HepG2 (cell line): ENCODE measurements at regions not wholly inside any gene's neighbourhood (a gene's known extent, or its start where the extent isn't known, plus 50 kb on each side); places are given as distances from the start of the nearest gene placed in this dataset.

Source experiments
- ATAC-seq: fragments of 200-7000 bp; cut with Tn5 transposase; 3 replicates; pipeline ENCODE4 v1.9.1; 2020; ENCODE audit warnings: mild to moderate bottlenecking, moderate library complexity
- BruUV-seq: library from RNA; stranded (reverse); fragments of 400-500 nt; replicated peaks from 2 replicates; lab custom pipeline; 2021; lab: Mats Ljungman, UMichigan
- CTCF ChIA-PET: fragments of 300-600 bp; formaldehyde crosslinking; extraction: SDS; loops from one replicate; lab custom pipeline; 2021; ENCODE audit warnings: low total read pairs, inconsistent platforms, low intra/inter-chr PET ratio; lab: Yijun Ruan, JAX
- POLR2A ChIA-PET: fragments of 350-600 bp; sonication (Branson Sonifier 250); formaldehyde crosslinking; loops from one replicate; lab custom pipeline; 2020; ENCODE audit warnings: antibody characterized with exemption, inconsistent platforms; lab: Yijun Ruan, JAX
- DNase-seq: peaks from one replicate; pipeline ENCODE4 v3.0.0-alpha.2; 2015; ENCODE audit warnings: low spot score
- FAIRE-seq: peaks from 3 replicates; lab custom pipeline; 2011; peaks lifted over from hg19 to GRCh38; lab: Jason Lieb, UNC
- H2AFZ ChIP-seq: one replicate; pipeline ENCODE4 v1.6.1; 2011; ENCODE audit warnings: low read length, inconsistent platforms
- H3K27ac ChIP-seq: fragments of 300-600 bp; 3 replicates; pipeline ENCODE4 v1.8.0; 2011; ENCODE audit warnings: mixed run types, mild to moderate bottlenecking, mixed read lengths, low read length, inconsistent platforms; ENCODE audit not compliant: insufficient read depth; ENCODE audit errors: extremely low read length
- H3K27me3 ChIP-seq, 2 experiments: fragments of 200-600 bp in 1 of 2; 2 replicates in 1 of 2; 3 replicates in 1 of 2; pipeline versions ENCODE4 v1.6.0 to v1.8.0; 2011; ENCODE audit warnings: low read length in 2 of 2, mild to moderate bottlenecking in 2 of 2, moderate library complexity in 2 of 2, inconsistent platforms in 1 of 2; ENCODE audit not compliant: insufficient read depth in 2 of 2, control insufficient read depth in 1 of 2
- H3K36me3 ChIP-seq, 2 experiments: fragments of 200-600 bp in 1 of 2; replicated peaks in 1 of 2; 2 replicates in 1 of 2; 3 replicates in 1 of 2; pipeline versions ENCODE4 v1.5.1 to v1.8.0; 2011; ENCODE audit warnings: low read length in 2 of 2, inconsistent platforms in 1 of 2; ENCODE audit not compliant: insufficient read depth in 2 of 2, control insufficient read depth in 1 of 2
- H3K4me1 ChIP-seq: 2 replicates; pipeline ENCODE4 v1.5.1; 2012; ENCODE audit warnings: low read length, inconsistent platforms; ENCODE audit not compliant: insufficient read depth
- H3K4me2 ChIP-seq: 2 replicates; pipeline ENCODE4 v1.6.0; 2011; ENCODE audit warnings: low read depth, low read length, inconsistent platforms
- H3K4me3 ChIP-seq, 3 experiments: fragments of 200-600 bp in 1 of 3; sonication (generic), shearing (Covaris generic) in 1 of 3; replicated peaks in 1 of 3; 2 replicates each; pipeline ENCODE4 v1.5.1; 2011 to 2016; ENCODE audit warnings: low read length in 3 of 3, inconsistent platforms in 2 of 3, low read depth in 2 of 3, mild to moderate bottlenecking in 2 of 3, control low read depth in 1 of 3, mixed read lengths in 1 of 3; ENCODE audit not compliant: insufficient read depth in 1 of 3
- H3K79me2 ChIP-seq: one replicate; pipeline ENCODE4 v1.6.1; 2011; ENCODE audit warnings: low read length, inconsistent platforms; ENCODE audit not compliant: insufficient read depth
- H3K9ac ChIP-seq: 2 replicates; pipeline ENCODE4 v1.6.0; 2011; ENCODE audit warnings: mild to moderate bottlenecking, low read depth, low read length, inconsistent platforms; ENCODE audit not compliant: insufficient read depth
- H3K9me3 ChIP-seq: 2 replicates; pipeline ENCODE4 v1.5.1; 2012; ENCODE audit warnings: mild to moderate bottlenecking, low read length
- H4K20me1 ChIP-seq: 2 replicates; pipeline ENCODE4 v1.6.0; 2011; ENCODE audit warnings: inconsistent platforms, mild to moderate bottlenecking, low read length, moderate library complexity; ENCODE audit not compliant: insufficient read depth
- CAMTA2 ChIP-seq: sonication (generic); formaldehyde crosslinking; IDR thresholded peaks from 2 replicates; pipeline ENCODE4 v1.4.0; 2020; ENCODE audit warnings: mild to moderate bottlenecking, missing genetic modification reagents, borderline replicate concordance
- ERF ChIP-seq: IDR thresholded peaks from 2 replicates; pipeline ENCODE4 v1.6.1; 2018; ENCODE audit warnings: missing biosample characterization, missing genetic modification reagents
- FOXA1 ChIP-seq, 2 experiments: fragments of 450-650 bp in 1 of 2; sonication (generic) in 1 of 2; formaldehyde crosslinking in 1 of 2; IDR thresholded peaks; 2 replicates each; pipeline versions ENCODE4 v1.4.0 to v1.6.1; 2016 to 2020; ENCODE audit warnings: missing genetic modification reagents in 1 of 2
- HMG20B ChIP-seq: conservative IDR thresholded peaks from 2 replicates; pipeline ENCODE4 v1.6.1; 2016; ENCODE audit warnings: missing genetic modification reagents, missing compliant biosample characterization
- KLF16 ChIP-seq, 2 experiments: sonication (generic) in 1 of 2; formaldehyde crosslinking in 1 of 2; IDR thresholded peaks; 2 replicates each; pipeline versions ENCODE4 v1.6.1 to v1.8.0; 2016 to 2023; ENCODE audit warnings: missing genetic modification reagents in 2 of 2, missing compliant biosample characterization in 1 of 2
- TGIF2 ChIP-seq: IDR thresholded peaks from 2 replicates; pipeline ENCODE4 v1.6.1; 2016; ENCODE audit warnings: control low read depth, missing compliant biosample characterization
- ZFP82 ChIP-seq: sonication (generic); formaldehyde crosslinking; IDR thresholded peaks from 2 replicates; pipeline ENCODE4 v1.5.1; 2020; ENCODE audit warnings: mild to moderate bottlenecking, missing genetic modification reagents, borderline replicate concordance
- WGBS: methylation state at CpG from one replicate; pipeline ENCODE4 v1.1.6; 2017; ENCODE audit warnings: low lambda C conversion rate; 5-methylcytosine and 5-hydroxymethylcytosine counted together
- in situ Hi-C: cut with HindIII; loops from 2 replicates; pipeline ENCODE4 v1.10.0; 2017; ENCODE audit warnings: low pct_unique_long_range_greater_than_20kb; ENCODE audit not compliant: extremely low pct_ligation_motif_present
- intact Hi-C: fragments of 100-400 bp; cut with micrococcal nuclease; formaldehyde crosslinking; loops from one replicate; pipeline ENCODE4 v1.10.0; 2022; ENCODE audit not compliant: unreplicated experiment
- TF ChIP-seq, protein P1 (sequence below): sonication (generic); formaldehyde crosslinking; IDR thresholded peaks from 2 replicates; pipeline ENCODE4 v1.4.0; 2020; ENCODE audit warnings: missing genetic modification reagents, mild to moderate bottlenecking, borderline replicate concordance

DNA sequence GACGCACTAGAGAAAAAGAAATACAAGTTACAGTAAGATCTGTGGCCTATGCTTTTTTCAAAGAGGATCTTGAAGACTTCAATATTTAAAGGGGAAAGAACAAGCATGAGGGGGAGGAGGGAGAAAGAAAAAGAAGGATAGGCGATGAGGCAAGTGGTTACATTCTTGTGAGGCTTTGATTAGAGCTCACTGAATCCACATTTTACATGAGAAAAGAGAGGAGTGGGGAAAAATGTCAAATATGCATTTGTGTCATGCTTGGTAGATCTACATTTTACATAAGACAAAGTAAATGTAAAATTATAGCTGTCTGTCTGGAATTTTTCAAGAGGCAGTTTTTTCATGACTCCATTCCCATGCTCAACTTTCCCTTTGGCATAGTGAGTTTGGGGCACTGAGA lies 965.9 kb downstream of the FSTL5 start:
- no peak for ATAC-seq
- Histone ChIP-seq H3K27me3 (no peaks in the 10 kb centered on the region), H3K27ac (no peak overlapping the region), H3K4me2 (no peak overlapping the region), H3K4me3 (no peak overlapping the region), H3K9me3 (no peaks in the 10 kb centered on the region)
- WGBS: 52% methylated on average over 2 of the region's 2 CpGs
- BruUV-seq: no TSS peak
- CTCF ChIA-PET: no interaction called here
- TF ChIP-seq KLF16 (CRISPR knock-in tag; IDR thresholded peaks at IDR 0.05): no peak
- TF ChIP-seq, all 625 proteins: peak for 0
- H3K36me3 ChIP-seq: no peaks in the 10 kb centered on the region
- H4K20me1 ChIP-seq: no peaks in the 10 kb centered on the region
- in situ Hi-C loops: no loop called here
- FAIRE-seq (no peak), DNase-seq (no peak)
- H3K79me2 ChIP-seq: no peaks in the 10 kb centered on the region
- H3K4me1 ChIP-seq: no peaks in the 10 kb centered on the region
- no peak overlapping the region for H3K9ac ChIP-seq
- no peak overlapping the region for H2AFZ ChIP-seq
- intact Hi-C loops: no loop called here
- POLR2A ChIA-PET: no interaction called here

DNA sequence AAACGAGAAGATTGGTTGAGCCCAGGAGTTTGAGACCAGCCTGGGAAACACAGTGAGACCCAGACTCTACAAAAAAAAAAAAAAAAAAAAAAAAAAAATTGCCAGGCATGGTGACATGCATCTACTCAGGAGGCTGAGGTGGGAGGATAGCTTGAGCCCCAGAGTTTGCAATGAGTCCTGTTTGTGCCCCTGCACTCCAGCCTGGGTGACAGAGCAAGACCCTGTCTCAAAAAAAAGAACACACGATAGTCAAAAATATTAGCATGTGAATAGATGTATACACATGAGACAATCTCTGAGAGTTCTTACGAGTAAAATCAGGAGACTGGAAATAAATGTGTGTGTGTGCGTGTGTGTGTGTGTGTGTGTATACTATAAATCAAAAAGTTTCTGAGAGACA lies 966.3 kb downstream of the FSTL5 start:
- no peak overlapping the region for H3K4me2 ChIP-seq
- H3K4me1 ChIP-seq: no peaks in the 10 kb centered on the region
- ChIA-PET CTCF (no interaction called here), POLR2A (no interaction called here)
- H3K9me3 ChIP-seq: no peaks in the 10 kb centered on the region
- TF ChIP-seq, protein P1, sequence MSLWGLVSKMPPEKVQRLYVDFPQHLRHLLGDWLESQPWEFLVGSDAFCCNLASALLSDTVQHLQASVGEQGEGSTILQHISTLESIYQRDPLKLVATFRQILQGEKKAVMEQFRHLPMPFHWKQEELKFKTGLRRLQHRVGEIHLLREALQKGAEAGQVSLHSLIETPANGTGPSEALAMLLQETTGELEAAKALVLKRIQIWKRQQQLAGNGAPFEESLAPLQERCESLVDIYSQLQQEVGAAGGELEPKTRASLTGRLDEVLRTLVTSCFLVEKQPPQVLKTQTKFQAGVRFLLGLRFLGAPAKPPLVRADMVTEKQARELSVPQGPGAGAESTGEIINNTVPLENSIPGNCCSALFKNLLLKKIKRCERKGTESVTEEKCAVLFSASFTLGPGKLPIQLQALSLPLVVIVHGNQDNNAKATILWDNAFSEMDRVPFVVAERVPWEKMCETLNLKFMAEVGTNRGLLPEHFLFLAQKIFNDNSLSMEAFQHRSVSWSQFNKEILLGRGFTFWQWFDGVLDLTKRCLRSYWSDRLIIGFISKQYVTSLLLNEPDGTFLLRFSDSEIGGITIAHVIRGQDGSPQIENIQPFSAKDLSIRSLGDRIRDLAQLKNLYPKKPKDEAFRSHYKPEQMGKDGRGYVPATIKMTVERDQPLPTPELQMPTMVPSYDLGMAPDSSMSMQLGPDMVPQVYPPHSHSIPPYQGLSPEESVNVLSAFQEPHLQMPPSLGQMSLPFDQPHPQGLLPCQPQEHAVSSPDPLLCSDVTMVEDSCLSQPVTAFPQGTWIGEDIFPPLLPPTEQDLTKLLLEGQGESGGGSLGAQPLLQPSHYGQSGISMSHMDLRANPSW (CRISPR knock-in tag): no peak
- no peak for TF ChIP-seq FOXA1 (IDR thresholded peaks at IDR 0.05)
- no peak for TF ChIP-seq FOXA1 (CRISPR knock-in tag; IDR thresholded peaks at IDR 0.05)
- TF ChIP-seq ERF (CRISPR knock-in tag): no peak
- no peak for TF ChIP-seq HMG20B (CRISPR knock-in tag)
- no peak for TF ChIP-seq CAMTA2
- TF ChIP-seq ZFP82 (CRISPR knock-in tag): no peak
- no peak for TF ChIP-seq TGIF2 (CRISPR knock-in tag)
- TF ChIP-seq, all 625 proteins: peak for 0
- DNase-seq: no peak
- Histone ChIP-seq H3K36me3 (no peaks in the 10 kb centered on the region), H3K27ac (no peak overlapping the region), H3K4me3 (no peak overlapping the region), H2AFZ (no peak overlapping the region), H3K27me3 (no peaks in the 10 kb centered on the region), H3K79me2 (no peaks in the 10 kb centered on the region), H4K20me1 (no peaks in the 10 kb centered on the region), H3K9ac (no peak overlapping the region)
- ATAC-seq: no peak
- in situ Hi-C loops (no loop called here), intact Hi-C loops (no loop called here)
- WGBS: 57% methylated on average over 4 of the region's 4 CpGs
- no TSS peak for BruUV-seq
- FAIRE-seq: no peak
